ENCODE measurements at regions not wholly inside any gene's neighbourhood (a gene's known extent, or its start where the extent isn't known, plus 50 kb on each side); places are given as distances from the start of the nearest gene placed in this dataset.

DNA sequence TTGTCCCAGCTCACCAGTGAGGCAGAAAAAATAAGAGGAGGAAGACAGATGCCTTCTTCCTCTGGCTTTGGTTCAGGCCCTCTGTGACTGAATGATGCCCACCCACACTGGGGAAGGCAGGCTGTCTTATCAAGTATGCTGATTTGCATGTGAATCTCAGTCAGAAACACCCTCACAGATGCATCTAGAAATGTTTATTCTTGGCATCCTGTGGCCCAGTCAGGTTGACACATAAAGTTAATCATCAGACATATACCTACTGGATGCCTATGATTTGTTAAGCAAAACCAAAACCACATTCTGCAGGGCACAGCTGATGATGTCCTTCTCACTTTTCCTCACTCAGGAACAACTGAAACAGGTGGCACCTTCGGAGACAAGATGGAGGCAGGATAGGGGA lies 243.4 kb upstream of the KCNN2 start:
- TF ChIP-seq, protein P1, sequence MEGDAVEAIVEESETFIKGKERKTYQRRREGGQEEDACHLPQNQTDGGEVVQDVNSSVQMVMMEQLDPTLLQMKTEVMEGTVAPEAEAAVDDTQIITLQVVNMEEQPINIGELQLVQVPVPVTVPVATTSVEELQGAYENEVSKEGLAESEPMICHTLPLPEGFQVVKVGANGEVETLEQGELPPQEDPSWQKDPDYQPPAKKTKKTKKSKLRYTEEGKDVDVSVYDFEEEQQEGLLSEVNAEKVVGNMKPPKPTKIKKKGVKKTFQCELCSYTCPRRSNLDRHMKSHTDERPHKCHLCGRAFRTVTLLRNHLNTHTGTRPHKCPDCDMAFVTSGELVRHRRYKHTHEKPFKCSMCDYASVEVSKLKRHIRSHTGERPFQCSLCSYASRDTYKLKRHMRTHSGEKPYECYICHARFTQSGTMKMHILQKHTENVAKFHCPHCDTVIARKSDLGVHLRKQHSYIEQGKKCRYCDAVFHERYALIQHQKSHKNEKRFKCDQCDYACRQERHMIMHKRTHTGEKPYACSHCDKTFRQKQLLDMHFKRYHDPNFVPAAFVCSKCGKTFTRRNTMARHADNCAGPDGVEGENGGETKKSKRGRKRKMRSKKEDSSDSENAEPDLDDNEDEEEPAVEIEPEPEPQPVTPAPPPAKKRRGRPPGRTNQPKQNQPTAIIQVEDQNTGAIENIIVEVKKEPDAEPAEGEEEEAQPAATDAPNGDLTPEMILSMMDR (IDR thresholded peaks at IDR 0.05), result no peak
- no peak for TF ChIP-seq EZH2 (IDR thresholded peaks at IDR 0.05; ENCODE audit: borderline replicate concordance, insufficient read depth, low read depth, low read length, poor library complexity, severe bottlenecking)

Measured in B cell (primary cell).